ENCODE measurements at regions not wholly inside any gene's neighbourhood (a gene's known extent, or its start where the extent isn't known, plus 50 kb on each side); places are given as distances from the start of the nearest gene placed in this dataset.

- TF ChIP-seq E2F8 (IDR thresholded peaks at IDR 0.05; ENCODE audit: low read depth, partially characterized antibody), result no peak
- no peak for TF ChIP-seq CBX5 (IDR thresholded peaks at IDR 0.05; ENCODE audit: low read depth)
- TF ChIP-seq CBX3 (IDR thresholded peaks at IDR 0.05; ENCODE audit: borderline replicate concordance, low read depth), result no peak
- TF ChIP-seq TAF1 (IDR thresholded peaks at IDR 0.05; ENCODE audit: borderline replicate concordance, low read depth, low read length), result no peak
- TF ChIP-seq PBX3 (IDR thresholded peaks at IDR 0.05; ENCODE audit: insufficient replicate concordance, low read depth, low read length), result no peak
- TF ChIP-seq ZNF592 (IDR thresholded peaks at IDR 0.05), result no peak
- no peak for TF ChIP-seq RBBP5 (conservative IDR thresholded peaks at IDR 0.05)
- no peak for TF ChIP-seq IKZF1 (conservative IDR thresholded peaks at IDR 0.05)
- TF ChIP-seq ZBTB33 (IDR thresholded peaks at IDR 0.05), result no peak
Measured at GRCh38 chr6:33872761-33873160, 69.0 kb upstream of the MLN start (continued).
